Brain microvascular endothelial cell (primary cell): ENCODE measurements at regions not wholly inside any gene's neighbourhood (a gene's known extent, or its start where the extent isn't known, plus 50 kb on each side); places are given as distances from the start of the nearest gene placed in this dataset.
"Not testable (repeated sequence)": the region's sequence is repeated elsewhere in the genome, so short reads cannot be mapped to it uniquely, and the experiment has no call there.

Source experiments
- DNase-seq: peaks from one replicate; pipeline ENCODE4 v3.0.0-alpha.2; 2020
- H3K27ac ChIP-seq: fragments of 250-450 bp; sonication (Bioruptor Pico); 2 replicates; pipeline ENCODE4 v1.5.1; 2020; ENCODE audit warnings: mild to moderate bottlenecking, moderate library complexity
- H3K27me3 ChIP-seq: fragments of 250-450 bp; sonication (Bioruptor Pico); replicated peaks from 2 replicates; pipeline ENCODE4 v1.5.1; 2020; ENCODE audit warnings: mild to moderate bottlenecking
- H3K36me3 ChIP-seq: fragments of 250-450 bp; sonication (Bioruptor Pico); replicated peaks from 2 replicates; pipeline ENCODE4 v1.5.1; 2020; ENCODE audit warnings: mild to moderate bottlenecking
- H3K4me3 ChIP-seq: 2 replicates; pipeline ENCODE4 v1.5.1; 2011; ENCODE audit warnings: low read depth, mild to moderate bottlenecking, control low read depth, low read length, moderate library complexity
- in situ Hi-C: cut with HindIII; loops from 2 replicates; pipeline ENCODE4 v1.10.0; 2017; ENCODE audit warnings: low sequenced_read_pairs, low pct_ligation_motif_present
- TF ChIP-seq, protein P1 (sequence below): IDR thresholded peaks from 2 replicates; pipeline ENCODE4 v1.5.1; 2011; ENCODE audit warnings: low read depth, mild to moderate bottlenecking, moderate library complexity, low read length, control low read depth, inconsistent platforms; ENCODE audit errors: missing control alignments

GRCh38 chr6:97963193-97963592 is 680.2 kb upstream of the MMS22L start:
- H3K27ac ChIP-seq: no peak overlapping the region
- no peak for DNase-seq
- TF ChIP-seq, protein P1, sequence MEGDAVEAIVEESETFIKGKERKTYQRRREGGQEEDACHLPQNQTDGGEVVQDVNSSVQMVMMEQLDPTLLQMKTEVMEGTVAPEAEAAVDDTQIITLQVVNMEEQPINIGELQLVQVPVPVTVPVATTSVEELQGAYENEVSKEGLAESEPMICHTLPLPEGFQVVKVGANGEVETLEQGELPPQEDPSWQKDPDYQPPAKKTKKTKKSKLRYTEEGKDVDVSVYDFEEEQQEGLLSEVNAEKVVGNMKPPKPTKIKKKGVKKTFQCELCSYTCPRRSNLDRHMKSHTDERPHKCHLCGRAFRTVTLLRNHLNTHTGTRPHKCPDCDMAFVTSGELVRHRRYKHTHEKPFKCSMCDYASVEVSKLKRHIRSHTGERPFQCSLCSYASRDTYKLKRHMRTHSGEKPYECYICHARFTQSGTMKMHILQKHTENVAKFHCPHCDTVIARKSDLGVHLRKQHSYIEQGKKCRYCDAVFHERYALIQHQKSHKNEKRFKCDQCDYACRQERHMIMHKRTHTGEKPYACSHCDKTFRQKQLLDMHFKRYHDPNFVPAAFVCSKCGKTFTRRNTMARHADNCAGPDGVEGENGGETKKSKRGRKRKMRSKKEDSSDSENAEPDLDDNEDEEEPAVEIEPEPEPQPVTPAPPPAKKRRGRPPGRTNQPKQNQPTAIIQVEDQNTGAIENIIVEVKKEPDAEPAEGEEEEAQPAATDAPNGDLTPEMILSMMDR: no peak
- H3K36me3 ChIP-seq: no peaks in the 10 kb centered on the region
- no peaks in the 10 kb centered on the region for H3K27me3 ChIP-seq
- in situ Hi-C loops: no loop called here
- no peak overlapping the region for H3K4me3 ChIP-seq

- TF ChIP-seq, protein P1: no peak
- no peak for DNase-seq
- Histone ChIP-seq H3K4me3 (no peak overlapping the region), H3K27me3 (no peaks in the 10 kb centered on the region), H3K36me3 (no peaks in the 10 kb centered on the region), H3K27ac (no peak overlapping the region)
- in situ Hi-C loops: no loop called here
These were observed 686.0 kb upstream of the MMS22L start for GRCh38 chr6:97969065-97969464.

GRCh38 chr6:97977084-97977483 is 694.1 kb upstream of the MMS22L start:
- no peaks in the 10 kb centered on the region for H3K27me3 ChIP-seq
- H3K36me3 ChIP-seq: no peaks in the 10 kb centered on the region
- DNase-seq: no peak
- no peak overlapping the region for H3K4me3 ChIP-seq
- in situ Hi-C loops: no loop called here
- TF ChIP-seq, protein P1: no peak
- no peak overlapping the region for H3K27ac ChIP-seq

DNA sequence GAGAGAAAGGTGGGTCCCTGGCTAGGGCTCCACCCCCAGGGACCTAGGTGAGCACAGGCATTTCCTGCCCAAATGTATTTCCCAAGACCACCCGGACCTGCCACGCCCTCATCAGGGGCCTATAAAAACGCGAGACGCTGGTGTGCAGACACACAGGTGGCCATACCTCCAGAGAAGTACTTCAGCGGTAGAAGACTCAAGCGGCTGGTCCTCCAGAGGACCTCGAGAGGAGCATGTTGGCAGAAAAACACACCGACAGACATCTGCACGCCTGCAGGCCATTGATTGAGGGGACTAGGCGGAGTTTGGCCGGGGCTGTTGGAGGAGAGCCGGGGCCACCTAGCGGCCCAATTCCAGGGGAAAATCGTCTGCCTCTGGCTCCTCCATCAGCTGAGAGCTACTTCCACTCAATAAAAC is 695.8 kb upstream of the MMS22L start:
- H3K27ac ChIP-seq: no peak overlapping the region
- in situ Hi-C loops: no loop called here
- H3K27me3 ChIP-seq: no peaks in the 10 kb centered on the region
- no peak overlapping the region for H3K4me3 ChIP-seq
- no peak for DNase-seq
- H3K36me3 ChIP-seq: no peaks in the 10 kb centered on the region
- TF ChIP-seq, protein P1: no peak

DNA sequence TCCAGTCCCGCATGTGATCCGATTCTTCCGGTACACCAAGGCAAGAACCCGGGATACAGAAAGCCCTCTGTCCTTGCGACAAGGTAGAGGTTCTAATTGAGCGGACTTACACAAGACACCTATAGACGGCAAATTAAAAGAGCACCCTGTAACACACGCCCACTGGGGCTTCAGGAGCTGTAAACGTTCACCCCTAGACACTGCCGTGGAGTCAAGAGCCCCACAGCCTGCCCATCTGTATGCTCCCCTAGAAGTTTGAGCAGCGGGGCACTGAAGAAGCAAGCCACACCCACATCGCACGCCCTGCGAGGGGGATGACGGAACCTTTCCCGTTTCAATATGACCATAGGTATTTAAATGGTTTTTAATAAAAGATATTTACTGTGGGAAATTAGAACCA is 696.3 kb upstream of the MMS22L start:
- in situ Hi-C loops, H3K27me3 ChIP-seq, H3K36me3 ChIP-seq, H3K4me3 ChIP-seq, DNase-seq, H3K27ac ChIP-seq: not testable (repeated sequence)

- no peak overlapping the region for H3K27ac ChIP-seq
- no peaks in the 10 kb centered on the region for H3K36me3 ChIP-seq
- no peak overlapping the region for H3K4me3 ChIP-seq
- TF ChIP-seq, protein P1: no peak
- in situ Hi-C loops: no loop called here
- no peaks in the 10 kb centered on the region for H3K27me3 ChIP-seq
- DNase-seq: no peak
These were observed 706.4 kb upstream of the MMS22L start for GRCh38 chr6:97989451-97989850.
